ENCODE measurements at regions not wholly inside any gene's neighbourhood (a gene's known extent, or its start where the extent isn't known, plus 50 kb on each side); places are given as distances from the start of the nearest gene placed in this dataset.

GRCh38 chr2:33933203-33933602 is 334.1 kb upstream of the FAM98A start:
- Histone ChIP-seq H2AFZ (ENCODE audit: insufficient read depth, low read depth, low read length, poor library complexity, severe bottlenecking) (no peak overlapping the region), H3K9ac (ENCODE audit: insufficient read depth, low read length, poor library complexity, severe bottlenecking) (no peak overlapping the region), H3K4me1 (ENCODE audit: control insufficient read depth in 1 of 2, insufficient read depth in 2 of 2, low read length in 2 of 2) (no peaks in the 10 kb centered on the region), H3K27ac (ENCODE audit: low read depth in 1 of 2, low read length in 2 of 2) (no peak overlapping the region), H3K36me3 (replicated peaks in 1 of 2; ENCODE audit: control insufficient read depth in 1 of 2, insufficient read depth in 2 of 2, low read length in 2 of 2) (no peaks in the 10 kb centered on the region), H3K4me3 (replicated peaks in 1 of 3; ENCODE audit: low read depth in 2 of 3, low read length in 3 of 3) (no peak overlapping the region), H4K20me1 (ENCODE audit: insufficient read depth, low read length) (no peaks in the 10 kb centered on the region), H3K9me3 (replicated peaks in 1 of 2; ENCODE audit: control insufficient read depth in 1 of 2, insufficient read depth in 1 of 2, low read length in 2 of 2) (no peaks in the 10 kb centered on the region), H3K79me2 (ENCODE audit: insufficient read depth, low read length) (no peaks in the 10 kb centered on the region), H3K4me2 (replicated peaks; ENCODE audit: extremely low read depth, low read length, poor library complexity, severe bottlenecking) (no peak overlapping the region), H3K27me3 (ENCODE audit: control insufficient read depth in 2 of 2, insufficient read depth in 2 of 2, low read length in 2 of 2) (no peaks in the 10 kb centered on the region)
- H3K27ac Mint-ChIP-seq, result no peak overlapping the region
- no peak for DNase-seq
- peaks cover 0 to 5% (median 0%) of the 10 kb centered on the region in 3 donors for H3K27me3 Mint-ChIP-seq (ENCODE audit: low read depth in 3 of 3)
- no peak for TF ChIP-seq CTCF (IDR thresholded peaks at IDR 0.05)
- H3K4me1 Mint-ChIP-seq, result no peaks in the 10 kb centered on the region
- intact Hi-C loops (cut with micrococcal nuclease), result no loop called here
- no peaks in the 10 kb centered on the region for H3K36me3 Mint-ChIP-seq
- peaks cover 0 to 3% (median 1%) of the 10 kb centered on the region in 7 donors for H3K9me3 Mint-ChIP-seq
- H3K4me3 Mint-ChIP-seq, result no peak overlapping the region

GRCh38 chr2:33931164-33931563 is 332.1 kb upstream of the FAM98A start:
- no peak overlapping the region for H3K4me2 ChIP-seq (replicated peaks; ENCODE audit: extremely low read depth, low read length, poor library complexity, severe bottlenecking)
- no peak overlapping the region for H3K4me3 ChIP-seq (replicated peaks in 1 of 3; ENCODE audit: low read depth in 2 of 3, low read length in 3 of 3)
- DNase-seq, result no peak
- peaks cover 0 to 5% (median 0%) of the 10 kb centered on the region in 3 donors for H3K27me3 Mint-ChIP-seq (ENCODE audit: low read depth in 3 of 3)
- no peaks in the 10 kb centered on the region for H3K4me1 Mint-ChIP-seq
- no peaks in the 10 kb centered on the region for H3K9me3 ChIP-seq (replicated peaks in 1 of 2; ENCODE audit: control insufficient read depth in 1 of 2, insufficient read depth in 1 of 2, low read length in 2 of 2)
- 71% methylated on average over 1 of the region's 3 CpGs for WGBS (ENCODE audit: insufficient coverage)
- H3K27ac Mint-ChIP-seq, result no peak overlapping the region
- intact Hi-C loops (cut with micrococcal nuclease), result no loop called here
- no peak overlapping the region for H3K9ac ChIP-seq (ENCODE audit: insufficient read depth, low read length, poor library complexity, severe bottlenecking)
- no peak for TF ChIP-seq CTCF (IDR thresholded peaks at IDR 0.05)
- H3K4me1 ChIP-seq (ENCODE audit: control insufficient read depth in 1 of 2, insufficient read depth in 2 of 2, low read length in 2 of 2), result no peaks in the 10 kb centered on the region
- no peak overlapping the region for H2AFZ ChIP-seq (ENCODE audit: insufficient read depth, low read depth, low read length, poor library complexity, severe bottlenecking)
- no peaks in the 10 kb centered on the region for H3K79me2 ChIP-seq (ENCODE audit: insufficient read depth, low read length)
- no peak overlapping the region for H3K4me3 Mint-ChIP-seq
- no peaks in the 10 kb centered on the region for H4K20me1 ChIP-seq (ENCODE audit: insufficient read depth, low read length)
- H3K9me3 Mint-ChIP-seq, result peaks cover 0 to 3% (median 1%) of the 10 kb centered on the region in 7 donors
- no peaks in the 10 kb centered on the region for H3K36me3 Mint-ChIP-seq
- no peaks in the 10 kb centered on the region for H3K27me3 ChIP-seq (ENCODE audit: control insufficient read depth in 2 of 2, insufficient read depth in 2 of 2, low read length in 2 of 2)
- no peak overlapping the region for H3K27ac ChIP-seq (ENCODE audit: low read depth in 1 of 2, low read length in 2 of 2)
- no peaks in the 10 kb centered on the region for H3K36me3 ChIP-seq (replicated peaks in 1 of 2; ENCODE audit: control insufficient read depth in 1 of 2, insufficient read depth in 2 of 2, low read length in 2 of 2)

All from CD14-positive monocyte (primary cell).